IMR-90 (cell line): ENCODE measurements at regions not wholly inside any gene's neighbourhood (a gene's known extent, or its start where the extent isn't known, plus 50 kb on each side); places are given as distances from the start of the nearest gene placed in this dataset.

Experiments
- BHLHE40 ChIP-seq: fragments of 150-350 bp; IDR thresholded peaks from 2 replicates; pipeline ENCODE4 v1.6.1; 2016; ENCODE audit warnings: mild to moderate bottlenecking, low read depth, low read length
- CEBPB ChIP-seq: IDR thresholded peaks from 2 replicates; pipeline ENCODE4 v1.6.1; 2012; ENCODE audit warnings: low read depth, low read length, improper control_type of control experiment
- CHD1 ChIP-seq: IDR thresholded peaks from 2 replicates; pipeline ENCODE4 v1.6.1; 2012; ENCODE audit warnings: low read depth, low read length, improper control_type of control experiment
- CTCF ChIP-seq: conservative IDR thresholded peaks from 2 replicates; pipeline ENCODE4 v1.5.1; 2012; ENCODE audit warnings: mild to moderate bottlenecking, low read depth, low read length, improper control_type of control experiment
- FOS ChIP-seq: fragments of 150-350 bp; IDR thresholded peaks from 2 replicates; pipeline ENCODE4 v1.6.1; 2016; ENCODE audit warnings: low read depth, low read length
- MAZ ChIP-seq: IDR thresholded peaks from 2 replicates; pipeline ENCODE4 v1.6.1; 2012; ENCODE audit warnings: low read depth, mild to moderate bottlenecking, low read length, improper control_type of control experiment, moderate library complexity, borderline replicate concordance
- MXI1 ChIP-seq: IDR thresholded peaks from 2 replicates; pipeline ENCODE4 v1.6.1; 2012; ENCODE audit warnings: low read depth, mild to moderate bottlenecking, low read length, moderate library complexity, borderline replicate concordance
- POLR2A ChIP-seq: IDR thresholded peaks from 2 replicates; pipeline ENCODE4 v1.6.1; 2012; ENCODE audit warnings: mild to moderate bottlenecking, low read depth, low read length
- RAD21 ChIP-seq: IDR thresholded peaks from 2 replicates; pipeline ENCODE4 v1.6.1; 2012; ENCODE audit warnings: low read length, improper control_type of control experiment
- RCOR1 ChIP-seq: IDR thresholded peaks from 2 replicates; pipeline ENCODE4 v1.6.1; 2012; ENCODE audit warnings: mild to moderate bottlenecking, low read length, improper control_type of control experiment; ENCODE audit not compliant: insufficient replicate concordance
- RFX5 ChIP-seq: IDR thresholded peaks from 2 replicates; pipeline ENCODE4 v1.8.0; 2012; ENCODE audit warnings: low read depth, mild to moderate bottlenecking, low read length, moderate library complexity
- SMC3 ChIP-seq: fragments of 150-350 bp; IDR thresholded peaks from 2 replicates; pipeline ENCODE4 v1.6.1; 2016; ENCODE audit warnings: low read depth, mild to moderate bottlenecking, antibody characterized with exemption, low read length, moderate library complexity
- TF ChIP-seq, protein P1 (sequence below): fragments of 150-350 bp; IDR thresholded peaks from 2 replicates; pipeline ENCODE4 v1.6.1; 2017; ENCODE audit warnings: mild to moderate bottlenecking, antibody characterized with exemption, low read length, low read depth
- TF ChIP-seq, protein P2 (sequence below): fragments of 150-350 bp; IDR thresholded peaks from 2 replicates; pipeline ENCODE4 v1.6.1; 2016; ENCODE audit warnings: low read depth, mild to moderate bottlenecking, low read length, moderate library complexity, borderline replicate concordance

DNA sequence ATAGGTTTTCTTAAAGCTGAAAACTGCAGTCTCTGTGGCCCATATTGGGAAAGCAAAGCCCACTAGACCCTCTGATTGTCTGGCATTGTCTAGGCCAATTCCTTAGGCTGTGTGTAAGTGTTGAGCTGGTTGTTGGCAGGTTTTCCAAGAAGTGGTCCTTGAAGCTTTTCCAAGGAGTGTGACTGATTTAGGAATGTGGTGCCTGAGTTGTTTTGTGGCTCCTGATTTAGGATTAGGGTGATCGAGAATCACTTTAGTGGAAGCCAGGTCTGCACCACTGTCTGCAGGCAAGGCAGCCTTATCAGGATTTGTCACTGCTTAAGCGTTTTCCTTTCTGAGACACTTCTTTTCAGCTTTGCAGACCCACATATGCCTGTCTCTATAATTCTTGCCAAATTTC lies 339.0 kb upstream of the DDX53 start:
- no peak for TF ChIP-seq CTCF
- TF ChIP-seq POLR2A, result no peak
- TF ChIP-seq FOS, result no peak
- no peak for TF ChIP-seq RFX5
- no peak for TF ChIP-seq MXI1
- TF ChIP-seq BHLHE40, result no peak
- TF ChIP-seq RAD21, result no peak
- no peak for TF ChIP-seq SMC3
- no peak for TF ChIP-seq CHD1
- TF ChIP-seq, protein P1, sequence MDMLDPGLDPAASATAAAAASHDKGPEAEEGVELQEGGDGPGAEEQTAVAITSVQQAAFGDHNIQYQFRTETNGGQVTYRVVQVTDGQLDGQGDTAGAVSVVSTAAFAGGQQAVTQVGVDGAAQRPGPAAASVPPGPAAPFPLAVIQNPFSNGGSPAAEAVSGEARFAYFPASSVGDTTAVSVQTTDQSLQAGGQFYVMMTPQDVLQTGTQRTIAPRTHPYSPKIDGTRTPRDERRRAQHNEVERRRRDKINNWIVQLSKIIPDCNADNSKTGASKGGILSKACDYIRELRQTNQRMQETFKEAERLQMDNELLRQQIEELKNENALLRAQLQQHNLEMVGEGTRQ, result no peak
- TF ChIP-seq CEBPB, result no peak
- TF ChIP-seq RCOR1, result no peak
- TF ChIP-seq, protein P2, sequence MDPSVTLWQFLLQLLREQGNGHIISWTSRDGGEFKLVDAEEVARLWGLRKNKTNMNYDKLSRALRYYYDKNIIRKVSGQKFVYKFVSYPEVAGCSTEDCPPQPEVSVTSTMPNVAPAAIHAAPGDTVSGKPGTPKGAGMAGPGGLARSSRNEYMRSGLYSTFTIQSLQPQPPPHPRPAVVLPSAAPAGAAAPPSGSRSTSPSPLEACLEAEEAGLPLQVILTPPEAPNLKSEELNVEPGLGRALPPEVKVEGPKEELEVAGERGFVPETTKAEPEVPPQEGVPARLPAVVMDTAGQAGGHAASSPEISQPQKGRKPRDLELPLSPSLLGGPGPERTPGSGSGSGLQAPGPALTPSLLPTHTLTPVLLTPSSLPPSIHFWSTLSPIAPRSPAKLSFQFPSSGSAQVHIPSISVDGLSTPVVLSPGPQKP, result no peak
- TF ChIP-seq MAZ, result no peak
